GM12878 (cell line): ENCODE measurements at regions not wholly inside any gene's neighbourhood (a gene's known extent, or its start where the extent isn't known, plus 50 kb on each side); places are given as distances from the start of the nearest gene placed in this dataset.

Source experiments
- CBX3 ChIP-seq: fragments of 200-600 bp; sonication (generic); IDR thresholded peaks from 2 replicates; pipeline ENCODE4 v1.6.1; 2016; ENCODE audit warnings: low read depth, borderline replicate concordance
- CEBPB ChIP-seq, 2 experiments: fragments of 150-350 bp in 1 of 2; IDR thresholded peaks; 2 replicates each; pipeline ENCODE4 v1.6.1; 2012 to 2014; ENCODE audit warnings: low read depth in 2 of 2, low read length in 2 of 2, borderline replicate concordance in 1 of 2, inconsistent platforms in 1 of 2
- CHD2 ChIP-seq: IDR thresholded peaks from 2 replicates; pipeline ENCODE4 v1.6.1; 2011; ENCODE audit warnings: low read depth, low read length, improper control_type of control experiment, borderline replicate concordance
- ESRRA ChIP-seq: IDR thresholded peaks from 2 replicates; pipeline ENCODE4 v1.6.1; 2012; ENCODE audit warnings: mild to moderate bottlenecking, low read length, improper control_type of control experiment
- HDAC2 ChIP-seq: fragments of 200-600 bp; sonication (generic); IDR thresholded peaks from 2 replicates; pipeline ENCODE4 v1.6.1; 2017
- KDM1A ChIP-seq: fragments of 200-600 bp; sonication (generic); IDR thresholded peaks from 2 replicates; pipeline ENCODE4 v1.6.1; 2016; ENCODE audit warnings: borderline replicate concordance
- POLR2A ChIP-seq: IDR thresholded peaks from 2 replicates; pipeline ENCODE4 v1.6.1; 2011; ENCODE audit warnings: low read depth, mild to moderate bottlenecking, low read length
- TAF1 ChIP-seq: IDR thresholded peaks from 2 replicates; pipeline ENCODE4 v1.6.1; 2011; ENCODE audit warnings: mild to moderate bottlenecking, low read depth, low read length, borderline replicate concordance
- ZNF207 ChIP-seq: fragments of 450-650 bp; IDR thresholded peaks from 2 replicates; pipeline ENCODE4 v1.6.1; 2014; ENCODE audit warnings: antibody characterized with exemption, mild to moderate bottlenecking, borderline replicate concordance
- TF ChIP-seq, protein P1 (sequence below), 3 experiments: IDR thresholded peaks in 2 of 3; conservative IDR thresholded peaks in 1 of 3; 2 replicates each; pipeline ENCODE4 v1.5.1; 2011; ENCODE audit warnings: low read depth in 3 of 3, low read length in 3 of 3, mild to moderate bottlenecking in 3 of 3, control low read depth in 2 of 3, moderate library complexity in 2 of 3, inconsistent platforms in 1 of 3, mixed read lengths in 1 of 3; ENCODE audit not compliant: control insufficient read depth in 2 of 3, insufficient read depth in 1 of 3; ENCODE audit errors: extremely low read depth in 1 of 3
- TF ChIP-seq, protein P2 (sequence below): IDR thresholded peaks from 2 replicates; pipeline ENCODE4 v1.6.1; 2012; ENCODE audit warnings: low read depth, low read length, improper control_type of control experiment
- TF ChIP-seq, protein P3 (sequence below): IDR thresholded peaks from 2 replicates; pipeline ENCODE4 v1.6.1; 2011; ENCODE audit warnings: low read depth, low read length, improper control_type of control experiment, borderline replicate concordance
- TF ChIP-seq, protein P4 (sequence below): IDR thresholded peaks from 2 replicates; pipeline ENCODE4 v1.6.1; 2012; ENCODE audit warnings: mild to moderate bottlenecking, low read depth, low read length

DNA sequence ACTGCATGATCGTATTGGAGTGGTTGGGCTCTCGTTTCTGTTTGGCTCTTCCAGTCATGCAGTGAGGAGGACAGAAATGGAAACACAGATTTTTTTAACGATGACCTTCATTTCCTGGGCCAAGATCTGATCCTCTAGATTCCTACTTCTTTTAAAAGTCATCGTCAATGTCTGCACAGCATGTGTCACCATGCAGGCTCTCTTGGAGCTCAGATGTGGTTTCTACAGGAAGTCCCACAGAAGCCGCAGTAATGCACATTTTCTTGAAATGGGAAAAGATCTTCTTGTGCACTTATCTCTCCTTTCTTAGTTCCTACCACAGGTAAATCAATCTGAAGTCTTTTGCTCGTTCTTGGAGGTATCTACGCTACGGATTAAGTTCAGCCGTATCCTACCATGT is 626.9 kb downstream of the EFNB2 start:
- TF ChIP-seq, protein P1, sequence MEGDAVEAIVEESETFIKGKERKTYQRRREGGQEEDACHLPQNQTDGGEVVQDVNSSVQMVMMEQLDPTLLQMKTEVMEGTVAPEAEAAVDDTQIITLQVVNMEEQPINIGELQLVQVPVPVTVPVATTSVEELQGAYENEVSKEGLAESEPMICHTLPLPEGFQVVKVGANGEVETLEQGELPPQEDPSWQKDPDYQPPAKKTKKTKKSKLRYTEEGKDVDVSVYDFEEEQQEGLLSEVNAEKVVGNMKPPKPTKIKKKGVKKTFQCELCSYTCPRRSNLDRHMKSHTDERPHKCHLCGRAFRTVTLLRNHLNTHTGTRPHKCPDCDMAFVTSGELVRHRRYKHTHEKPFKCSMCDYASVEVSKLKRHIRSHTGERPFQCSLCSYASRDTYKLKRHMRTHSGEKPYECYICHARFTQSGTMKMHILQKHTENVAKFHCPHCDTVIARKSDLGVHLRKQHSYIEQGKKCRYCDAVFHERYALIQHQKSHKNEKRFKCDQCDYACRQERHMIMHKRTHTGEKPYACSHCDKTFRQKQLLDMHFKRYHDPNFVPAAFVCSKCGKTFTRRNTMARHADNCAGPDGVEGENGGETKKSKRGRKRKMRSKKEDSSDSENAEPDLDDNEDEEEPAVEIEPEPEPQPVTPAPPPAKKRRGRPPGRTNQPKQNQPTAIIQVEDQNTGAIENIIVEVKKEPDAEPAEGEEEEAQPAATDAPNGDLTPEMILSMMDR (IDR thresholded peaks at IDR 0.05 in 2 of 3, conservative IDR thresholded peaks at IDR 0.05 in 1 of 3; ENCODE audit: control insufficient read depth in 2 of 3, extremely low read depth in 1 of 3, insufficient read depth in 1 of 3, low read depth in 3 of 3, low read length in 3 of 3): no peak
- TF ChIP-seq, protein P2, sequence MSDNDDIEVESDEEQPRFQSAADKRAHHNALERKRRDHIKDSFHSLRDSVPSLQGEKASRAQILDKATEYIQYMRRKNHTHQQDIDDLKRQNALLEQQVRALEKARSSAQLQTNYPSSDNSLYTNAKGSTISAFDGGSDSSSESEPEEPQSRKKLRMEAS: no peak
- TF ChIP-seq POLR2A (no peak), KDM1A (no peak), CEBPB (IDR thresholded peaks at IDR 0.05; ENCODE audit: borderline replicate concordance in 1 of 2, low read depth in 2 of 2, low read length in 2 of 2) (no peak), CBX3 (no peak), HDAC2 (no peak), ESRRA (no peak), CHD2 (no peak), ZNF207 (no peak), TAF1 (no peak)
- TF ChIP-seq, protein P3, sequence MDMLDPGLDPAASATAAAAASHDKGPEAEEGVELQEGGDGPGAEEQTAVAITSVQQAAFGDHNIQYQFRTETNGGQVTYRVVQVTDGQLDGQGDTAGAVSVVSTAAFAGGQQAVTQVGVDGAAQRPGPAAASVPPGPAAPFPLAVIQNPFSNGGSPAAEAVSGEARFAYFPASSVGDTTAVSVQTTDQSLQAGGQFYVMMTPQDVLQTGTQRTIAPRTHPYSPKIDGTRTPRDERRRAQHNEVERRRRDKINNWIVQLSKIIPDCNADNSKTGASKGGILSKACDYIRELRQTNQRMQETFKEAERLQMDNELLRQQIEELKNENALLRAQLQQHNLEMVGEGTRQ: no peak
- TF ChIP-seq, protein P4, sequence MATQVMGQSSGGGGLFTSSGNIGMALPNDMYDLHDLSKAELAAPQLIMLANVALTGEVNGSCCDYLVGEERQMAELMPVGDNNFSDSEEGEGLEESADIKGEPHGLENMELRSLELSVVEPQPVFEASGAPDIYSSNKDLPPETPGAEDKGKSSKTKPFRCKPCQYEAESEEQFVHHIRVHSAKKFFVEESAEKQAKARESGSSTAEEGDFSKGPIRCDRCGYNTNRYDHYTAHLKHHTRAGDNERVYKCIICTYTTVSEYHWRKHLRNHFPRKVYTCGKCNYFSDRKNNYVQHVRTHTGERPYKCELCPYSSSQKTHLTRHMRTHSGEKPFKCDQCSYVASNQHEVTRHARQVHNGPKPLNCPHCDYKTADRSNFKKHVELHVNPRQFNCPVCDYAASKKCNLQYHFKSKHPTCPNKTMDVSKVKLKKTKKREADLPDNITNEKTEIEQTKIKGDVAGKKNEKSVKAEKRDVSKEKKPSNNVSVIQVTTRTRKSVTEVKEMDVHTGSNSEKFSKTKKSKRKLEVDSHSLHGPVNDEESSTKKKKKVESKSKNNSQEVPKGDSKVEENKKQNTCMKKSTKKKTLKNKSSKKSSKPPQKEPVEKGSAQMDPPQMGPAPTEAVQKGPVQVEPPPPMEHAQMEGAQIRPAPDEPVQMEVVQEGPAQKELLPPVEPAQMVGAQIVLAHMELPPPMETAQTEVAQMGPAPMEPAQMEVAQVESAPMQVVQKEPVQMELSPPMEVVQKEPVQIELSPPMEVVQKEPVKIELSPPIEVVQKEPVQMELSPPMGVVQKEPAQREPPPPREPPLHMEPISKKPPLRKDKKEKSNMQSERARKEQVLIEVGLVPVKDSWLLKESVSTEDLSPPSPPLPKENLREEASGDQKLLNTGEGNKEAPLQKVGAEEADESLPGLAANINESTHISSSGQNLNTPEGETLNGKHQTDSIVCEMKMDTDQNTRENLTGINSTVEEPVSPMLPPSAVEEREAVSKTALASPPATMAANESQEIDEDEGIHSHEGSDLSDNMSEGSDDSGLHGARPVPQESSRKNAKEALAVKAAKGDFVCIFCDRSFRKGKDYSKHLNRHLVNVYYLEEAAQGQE: no peak
